NOMO-1 (cell line): ENCODE measurements at regions not wholly inside any gene's neighbourhood (a gene's known extent, or its start where the extent isn't known, plus 50 kb on each side); places are given as distances from the start of the nearest gene placed in this dataset.
"Not testable (repeated sequence)": the region's sequence is repeated elsewhere in the genome, so short reads cannot be mapped to it uniquely, and the experiment has no call there.

Experiments
- DNase-seq, 2 experiments: peaks; one replicate each; lab custom pipeline; 2025; ENCODE audit not compliant: unreplicated experiment in 2 of 2; lab: John Stamatoyannopoulos, UW

DNA sequence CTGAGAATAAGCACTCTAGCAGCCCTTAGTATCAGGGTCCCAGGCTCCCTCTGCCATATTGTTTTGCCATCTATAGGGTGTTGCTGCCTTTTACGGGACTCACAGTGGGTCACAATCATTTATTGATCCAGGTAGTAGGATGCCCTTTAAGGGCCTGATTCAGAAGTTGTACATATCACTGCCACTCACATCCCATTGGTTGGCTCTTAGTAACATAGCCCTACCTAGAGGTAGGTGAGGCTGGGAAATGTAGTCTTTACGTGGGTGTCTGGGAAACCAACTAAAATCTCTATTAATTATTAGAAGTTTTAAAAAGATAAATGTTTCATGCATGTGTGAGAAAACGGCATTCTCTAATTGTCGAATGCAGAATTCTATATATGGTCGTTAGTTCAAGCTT is 78.8 kb upstream of the ATP5PO start:
- DNase-seq, result no peak

DNA sequence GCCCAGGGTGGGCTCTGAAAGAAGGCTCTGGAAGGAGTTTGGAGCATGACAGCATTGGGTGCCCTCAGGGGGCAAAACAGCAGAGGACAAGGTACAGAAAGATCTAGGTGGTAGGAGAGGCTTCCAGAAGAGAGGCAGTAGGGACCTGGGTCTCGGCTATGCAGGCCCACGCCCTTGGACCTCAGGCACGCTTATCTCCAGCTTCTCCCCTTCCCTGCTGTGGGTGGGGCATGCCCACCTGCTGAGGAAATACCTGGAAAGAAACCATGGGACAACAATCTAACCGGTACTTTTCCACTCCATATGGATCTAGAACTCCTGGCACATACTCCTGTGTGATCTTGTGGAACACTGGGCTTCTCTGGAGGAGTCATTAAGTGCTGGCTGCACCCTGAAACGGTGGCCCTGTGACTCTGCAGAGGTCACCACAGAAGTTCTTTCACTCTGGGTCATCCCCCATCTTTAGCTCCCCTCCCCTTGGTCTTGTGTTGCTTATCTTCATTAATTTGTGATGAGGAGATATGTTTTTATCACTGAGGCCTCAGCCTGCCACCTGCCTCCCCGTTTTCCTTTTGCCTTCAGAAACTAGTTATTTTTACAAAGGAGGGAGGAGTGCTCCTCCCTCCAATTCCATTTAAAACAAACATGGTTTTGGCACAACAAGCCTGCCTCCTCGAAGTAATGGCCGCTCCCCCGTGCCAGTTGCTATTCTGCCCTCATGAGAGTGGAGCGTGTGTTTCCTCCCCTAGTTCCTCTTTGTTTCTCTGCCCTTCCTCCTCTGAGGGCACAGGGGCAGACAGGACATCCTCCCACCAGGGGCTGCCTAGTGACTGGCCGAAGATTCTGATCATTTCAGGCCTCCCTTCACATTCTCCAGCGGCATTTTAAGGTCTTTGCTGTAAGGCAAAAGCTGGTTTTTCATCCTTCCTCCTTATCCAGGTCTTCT is 78.0 kb upstream of the ATP5PO start:
- peak; percentile 33 to 61 for DNase-seq

GRCh38 chr21:33992412-33992811 is 76.8 kb upstream of the ATP5PO start:
- not testable (repeated sequence) for DNase-seq

- no peak for DNase-seq
These were observed 75.5 kb upstream of the ATP5PO start for GRCh38 chr21:33991133-33991532.

DNA sequence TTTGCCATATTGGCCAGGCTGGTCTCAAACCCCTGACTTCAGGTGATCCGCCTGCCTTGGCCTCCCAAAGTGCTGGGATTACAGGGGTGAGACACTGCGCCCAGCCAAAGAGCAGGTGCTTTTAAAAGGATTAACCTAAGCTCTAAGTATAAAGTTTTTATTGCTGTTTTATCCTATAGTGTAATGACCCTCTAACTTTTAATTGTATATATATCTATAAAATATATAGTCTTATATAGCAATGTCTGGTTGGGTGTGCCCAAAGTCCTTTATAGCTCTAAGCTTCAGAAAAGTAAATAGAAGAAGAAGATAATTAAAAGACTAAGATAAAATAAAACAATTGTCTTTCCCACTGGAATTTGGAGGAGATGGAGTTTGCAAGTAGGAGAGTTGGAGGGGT is 73.8 kb upstream of the ATP5PO start:
- DNase-seq, result no peak

DNA sequence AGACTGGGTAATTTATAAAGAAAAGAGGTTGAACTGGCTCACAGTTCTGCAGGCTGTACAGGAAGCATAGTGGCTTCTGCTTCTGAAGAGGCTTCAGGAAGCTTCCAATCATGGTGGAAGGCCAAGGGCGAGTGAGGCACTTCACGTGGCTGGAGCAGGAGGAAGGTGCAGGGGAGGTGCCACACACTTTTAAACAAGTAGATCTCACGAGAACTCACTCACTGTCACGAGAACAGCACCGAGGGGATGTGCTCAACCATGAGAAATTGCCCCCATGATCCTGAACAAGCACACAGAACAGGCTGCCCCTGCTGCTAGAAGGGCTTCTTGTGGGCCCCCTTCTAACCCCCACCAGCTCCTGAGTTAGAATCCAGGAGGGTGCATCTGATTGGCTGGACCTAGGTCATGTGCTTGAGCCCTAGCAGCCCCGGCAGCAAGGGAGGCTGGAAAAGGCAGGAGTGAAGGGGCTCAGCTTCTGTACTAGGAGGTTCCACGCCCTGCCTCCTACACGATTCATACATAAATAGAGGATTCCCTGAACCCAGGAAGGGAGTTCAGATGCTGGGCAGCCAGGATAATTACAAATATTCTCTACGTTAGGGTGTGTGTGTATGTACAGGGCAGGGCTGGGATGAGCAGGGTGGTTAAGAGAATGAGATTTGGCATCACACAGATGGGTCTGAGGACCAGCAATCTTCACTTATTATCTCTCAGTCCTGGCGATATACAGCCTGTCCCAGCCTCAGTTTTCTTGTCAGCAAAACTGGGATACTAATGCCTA is 72.8 kb upstream of the ATP5PO start:
- DNase-seq, result no peak

DNA sequence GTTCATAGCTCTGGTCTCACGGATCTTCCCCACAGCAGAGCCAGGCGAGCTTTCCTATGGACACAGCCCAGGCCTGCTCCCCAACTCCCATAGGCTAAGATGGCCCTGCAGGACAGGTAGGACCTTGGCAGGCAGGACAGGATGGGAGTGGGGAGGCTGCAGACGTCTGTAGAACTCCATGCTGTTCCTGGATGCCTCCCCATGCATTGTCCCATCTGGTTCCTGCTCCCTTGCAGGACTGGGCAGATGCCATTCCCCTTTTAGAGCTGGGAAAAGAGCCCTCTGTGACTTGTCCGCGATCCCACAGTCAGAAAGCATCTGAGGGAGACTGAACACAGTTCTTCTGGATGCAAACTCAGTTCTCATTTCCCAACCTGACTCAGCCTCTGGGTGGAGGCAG is 71.9 kb upstream of the ATP5PO start:
- no peak for DNase-seq

GRCh38 chr21:33985117-33986050 is 69.8 kb upstream of the ATP5PO start:
- DNase-seq, result no peak

- DNase-seq, result no peak
These were observed 68.4 kb upstream of the ATP5PO start for GRCh38 chr21:33984021-33984481.

- DNase-seq, result no peak
These were observed 65.9 kb upstream of the ATP5PO start for GRCh38 chr21:33981391-33982101.

- DNase-seq, result peak; percentile 37 to 61
These were observed 64.8 kb upstream of the ATP5PO start for GRCh38 chr21:33980276-33980916.

DNA sequence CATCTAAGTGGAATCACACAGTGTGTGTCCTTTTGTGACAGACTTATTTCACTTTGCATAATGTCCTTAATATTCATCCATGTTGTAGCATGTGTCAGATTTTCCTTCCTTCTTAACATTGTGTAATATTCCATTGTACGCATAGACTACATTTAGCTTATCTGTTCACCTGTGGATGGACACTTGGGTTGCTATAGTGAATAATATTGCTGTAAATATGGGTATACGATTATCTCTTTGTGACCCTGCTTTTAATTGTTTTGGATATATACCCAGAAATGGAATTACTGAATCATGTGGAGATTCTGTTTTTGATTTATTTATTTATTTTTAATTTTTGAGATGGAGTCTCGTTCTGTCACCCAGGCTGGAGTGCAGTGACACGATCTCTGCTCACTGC is 63.0 kb upstream of the ATP5PO start:
- DNase-seq, result no peak

DNA sequence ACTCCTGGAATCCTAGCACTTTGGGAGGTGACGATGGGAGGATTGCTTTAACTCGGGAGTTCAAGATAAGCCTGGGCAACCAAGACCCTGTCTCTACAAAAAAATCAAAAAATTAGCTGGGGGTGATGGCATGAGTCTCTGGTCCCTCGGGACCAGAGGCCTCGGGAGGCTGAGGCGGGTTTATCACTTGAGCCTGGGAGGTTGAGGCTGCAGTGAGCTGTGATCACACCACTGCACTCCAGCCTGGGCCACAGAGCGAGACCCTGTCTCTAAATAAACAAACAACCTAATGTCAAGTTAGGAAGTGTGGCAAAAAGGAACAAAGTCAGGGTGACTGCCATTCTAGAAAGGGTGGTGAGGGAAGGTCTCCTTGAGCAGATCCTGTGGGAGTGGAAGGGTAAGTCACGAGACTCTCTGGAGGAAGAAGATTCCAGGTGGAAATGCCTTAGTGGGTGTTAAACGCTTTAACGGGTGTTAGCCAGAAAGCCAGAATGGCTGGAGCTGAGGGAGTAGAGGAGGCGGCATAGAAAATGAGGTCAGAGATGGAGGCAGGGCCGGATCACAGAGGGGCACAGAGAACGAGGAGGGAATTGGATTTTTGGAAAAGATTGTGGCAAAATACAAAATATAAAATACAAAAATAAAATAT is 62.2 kb upstream of the ATP5PO start:
- no peak for DNase-seq

DNA sequence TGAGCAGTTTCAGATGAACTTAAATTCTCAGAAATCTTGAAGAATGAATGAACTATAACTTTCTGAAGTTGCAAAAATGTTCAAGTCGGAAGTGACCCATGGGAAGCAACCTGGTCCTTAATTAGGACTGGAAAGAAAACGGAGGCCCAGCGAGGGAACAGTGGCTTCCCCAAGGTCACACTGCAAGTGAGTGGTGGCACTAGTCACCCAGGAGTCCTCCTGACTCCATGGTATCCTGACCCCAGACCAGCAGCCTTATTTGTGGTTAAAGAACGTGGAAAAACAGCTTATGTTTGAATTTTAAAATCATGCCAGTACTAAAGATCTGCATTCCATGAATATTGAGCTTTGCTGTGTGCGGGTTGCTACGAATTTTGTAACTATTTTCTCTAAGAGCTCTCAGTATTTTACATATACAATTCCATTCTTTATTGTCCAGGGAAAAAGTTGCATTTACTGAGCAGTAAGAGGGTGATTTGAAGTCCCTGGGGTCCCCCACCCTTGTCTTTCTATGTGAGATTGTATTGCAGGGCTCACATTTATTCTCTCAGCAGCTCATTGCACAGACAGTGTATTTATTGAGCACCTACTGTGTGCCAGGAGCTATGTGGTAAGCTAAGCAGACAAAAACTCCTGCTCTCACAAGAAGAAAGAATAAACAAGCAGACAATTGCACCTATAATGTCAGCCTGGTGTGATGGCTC is 61.6 kb upstream of the ATP5PO start:
- no peak for DNase-seq

DNA sequence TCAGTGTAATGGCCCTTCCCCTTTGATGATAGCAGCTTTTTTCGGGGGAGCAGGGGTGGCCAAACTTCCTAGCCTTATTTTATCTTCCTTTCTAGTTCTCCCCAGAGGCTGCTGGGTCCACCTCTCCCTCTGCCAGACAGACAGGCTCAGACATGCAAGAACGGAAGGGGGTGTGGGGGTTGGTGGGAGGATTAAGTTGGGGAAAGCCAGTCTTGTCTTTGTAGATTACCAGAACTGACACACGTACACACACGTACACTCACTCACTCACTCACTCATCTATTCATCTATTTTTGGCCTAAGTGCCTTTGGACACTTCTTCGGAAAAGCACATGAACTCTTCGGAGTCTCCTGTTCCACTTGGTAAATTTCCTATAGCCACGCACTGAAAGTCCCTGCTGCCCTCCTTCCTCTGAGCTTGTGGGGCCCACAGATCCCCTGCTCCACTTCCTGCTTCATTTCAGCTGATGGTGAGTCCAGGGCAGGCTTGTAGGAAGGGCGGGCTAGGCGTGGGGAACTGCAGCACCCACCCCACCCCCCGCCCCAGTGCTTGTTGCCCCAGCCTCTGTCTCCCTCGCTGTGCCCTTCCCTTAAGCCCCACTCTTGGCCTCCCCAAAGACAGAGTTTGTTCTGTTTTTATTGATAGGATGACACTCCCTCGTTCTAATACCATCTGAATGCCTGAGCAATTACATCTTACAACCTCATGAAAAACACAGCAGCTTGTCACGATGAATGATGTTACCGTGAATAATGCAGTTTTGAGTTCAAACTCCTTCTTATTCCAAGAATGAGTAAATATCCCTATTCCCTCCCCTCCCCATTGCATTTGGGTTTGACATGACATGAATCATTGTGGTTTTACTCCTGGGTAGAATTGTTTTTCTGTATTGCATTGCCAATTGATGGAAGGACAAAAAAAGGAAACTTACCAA is 60.7 kb upstream of the ATP5PO start:
- DNase-seq, result peak; percentile 72 to 85

GRCh38 chr21:33975548-33976081 is 60.0 kb upstream of the ATP5PO start:
- peak; percentile 89 to 96 for DNase-seq
